Skeletal muscle tissue (tissue), 3 donors: ENCODE measurements at regions not wholly inside any gene's neighbourhood (a gene's known extent, or its start where the extent isn't known, plus 50 kb on each side); places are given as distances from the start of the nearest gene placed in this dataset.
"Not testable (repeated sequence)": the region's sequence is repeated elsewhere in the genome, so short reads cannot be mapped to it uniquely, and the experiment has no call there.

ENCODE experiments used
- H3K27ac ChIP-seq: one replicate; pipeline ENCODE4 v1.7.0; 2013; ENCODE audit warnings: mild to moderate bottlenecking, low read depth, low read length, inconsistent platforms
- H3K27me3 ChIP-seq, 3 donors: one replicate each; pipeline ENCODE4 v1.7.0; 2013; ENCODE audit warnings: low read length in 3 of 3; ENCODE audit not compliant: control insufficient read depth in 3 of 3, insufficient read depth in 3 of 3
- H3K36me3 ChIP-seq, 3 donors: one replicate each; pipeline ENCODE4 v1.7.0; 2013; ENCODE audit warnings: low read length in 3 of 3; ENCODE audit not compliant: control insufficient read depth in 3 of 3, insufficient read depth in 3 of 3
- H3K4me1 ChIP-seq, 3 donors: one replicate each; pipeline ENCODE4 v1.7.0; 2013; ENCODE audit warnings: low read length in 3 of 3, mild to moderate bottlenecking in 3 of 3; ENCODE audit not compliant: control insufficient read depth in 3 of 3, insufficient read depth in 3 of 3
- H3K4me3 ChIP-seq, 3 donors: one replicate each; pipeline ENCODE4 v1.7.0; 2013; ENCODE audit warnings: low read length in 3 of 3
- H3K9ac ChIP-seq, 3 donors: one replicate each; pipeline ENCODE4 v1.7.0; 2013; ENCODE audit warnings: low read length in 3 of 3, mild to moderate bottlenecking in 3 of 3, moderate library complexity in 2 of 3, low read depth in 1 of 3
- H3K9me3 ChIP-seq, 3 donors: one replicate each; pipeline ENCODE4 v1.7.0; 2013; ENCODE audit warnings: low read length in 3 of 3; ENCODE audit not compliant: control insufficient read depth in 3 of 3
- donor health status: Osteomylitis.

DNA sequence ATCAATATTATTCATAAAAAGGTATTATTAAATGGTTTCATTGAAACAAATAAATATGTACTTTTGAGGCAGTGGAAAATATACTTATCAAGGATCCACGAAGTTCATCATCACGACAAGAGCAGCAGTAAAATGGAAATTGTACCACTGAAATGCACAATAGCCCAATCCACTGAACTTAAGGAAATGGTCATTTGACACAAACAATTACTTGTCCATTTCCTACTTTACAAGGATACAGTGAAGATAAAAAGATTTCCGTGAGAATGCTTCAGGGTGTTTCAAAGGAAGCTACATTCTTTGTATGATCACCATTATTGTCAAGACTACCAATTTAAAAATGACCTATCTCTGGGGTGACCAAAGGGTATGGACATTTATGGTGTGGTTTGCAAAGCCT is 210.3 kb downstream of the SYK start:
- H3K9ac ChIP-seq = no peak overlapping the region
- H3K4me1 ChIP-seq = no peaks in the 10 kb centered on the region
- H3K9me3 ChIP-seq = peaks cover 0 to 4% (median 0%) of the 10 kb centered on the region in 3 donors
- H3K27me3 ChIP-seq = no peaks in the 10 kb centered on the region
- H3K4me3 ChIP-seq = no peak overlapping the region
- H3K36me3 ChIP-seq = no peaks in the 10 kb centered on the region
- H3K27ac ChIP-seq = no peak overlapping the region

DNA sequence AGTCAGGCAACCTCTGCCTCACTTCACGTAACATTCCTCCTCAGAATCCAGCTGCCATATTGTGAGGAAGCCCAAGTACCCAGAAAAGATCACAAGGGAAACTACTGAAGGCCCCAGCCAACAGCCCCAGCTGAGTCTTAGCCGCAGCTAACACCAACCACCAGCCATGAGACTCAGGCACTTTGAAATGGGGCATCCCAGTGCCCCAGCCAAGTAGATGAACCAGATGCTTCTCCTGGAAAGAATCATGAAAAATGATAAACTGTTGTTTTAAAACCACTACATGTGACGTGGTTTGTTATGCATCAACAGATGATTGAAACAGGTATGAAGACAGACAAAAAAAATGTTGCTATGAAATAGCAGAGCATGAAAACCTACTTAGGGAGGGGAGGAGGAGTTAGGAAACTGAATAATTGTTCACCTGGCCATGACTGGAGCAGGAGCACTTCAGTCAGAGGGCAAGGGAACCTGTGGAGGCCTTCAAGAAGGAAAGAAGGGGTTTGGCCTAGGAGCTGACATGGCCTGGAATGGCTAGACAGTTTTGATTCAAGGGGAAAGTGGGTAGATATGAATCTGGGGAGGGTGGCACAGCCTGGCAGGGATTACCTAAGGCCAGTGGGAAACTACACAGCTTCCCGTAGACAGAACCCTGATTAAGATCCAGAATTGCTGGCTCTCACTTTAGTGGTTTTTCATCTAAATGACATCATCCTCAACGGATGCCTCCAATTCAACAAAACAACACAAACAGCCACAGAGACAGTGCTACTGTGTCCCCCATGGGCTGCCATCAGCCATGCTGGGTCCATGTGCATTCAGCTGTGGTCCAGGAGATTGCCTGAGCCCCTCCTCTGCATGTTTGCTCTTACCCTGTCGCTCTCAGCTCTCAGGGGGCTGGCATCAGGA is 211.6 kb downstream of the SYK start:
- no peak overlapping the region for H3K27ac ChIP-seq
- H3K9ac ChIP-seq = no peak overlapping the region
- H3K4me3 ChIP-seq = no peak overlapping the region
- peaks cover 0 to 4% (median 2%) of the 10 kb centered on the region in 3 donors for H3K9me3 ChIP-seq
- no peaks in the 10 kb centered on the region for H3K4me1 ChIP-seq
- H3K27me3 ChIP-seq = no peaks in the 10 kb centered on the region
- no peaks in the 10 kb centered on the region for H3K36me3 ChIP-seq

DNA sequence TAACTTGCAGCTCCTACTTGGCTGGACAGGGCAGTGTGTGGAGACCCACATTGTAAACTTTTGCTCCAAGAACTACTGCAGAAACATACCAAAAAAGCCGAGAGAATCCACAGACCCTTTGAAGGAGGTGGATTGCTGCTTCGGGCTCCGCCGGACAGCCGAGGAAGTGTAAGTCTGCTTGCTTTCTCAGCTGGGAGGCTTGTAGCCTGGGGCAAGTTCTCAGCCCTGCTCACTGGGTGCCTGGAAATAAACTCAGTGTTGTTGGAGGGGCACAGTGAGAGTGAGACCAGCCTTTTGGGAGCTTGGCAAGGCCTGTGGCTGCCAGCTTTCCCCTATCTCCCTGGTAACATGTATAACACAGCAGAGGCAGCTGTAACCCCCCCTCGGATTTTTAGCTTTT is 215.6 kb downstream of the SYK start:
- H3K27me3 ChIP-seq = no peaks in the 10 kb centered on the region
- no peaks in the 10 kb centered on the region for H3K36me3 ChIP-seq
- H3K4me3 ChIP-seq = no peak overlapping the region
- H3K9me3 ChIP-seq = peaks cover 0 to 4% (median 2%) of the 10 kb centered on the region in 3 donors
- no peak overlapping the region for H3K9ac ChIP-seq
- H3K27ac ChIP-seq = no peak overlapping the region
- H3K4me1 ChIP-seq = no peaks in the 10 kb centered on the region

DNA sequence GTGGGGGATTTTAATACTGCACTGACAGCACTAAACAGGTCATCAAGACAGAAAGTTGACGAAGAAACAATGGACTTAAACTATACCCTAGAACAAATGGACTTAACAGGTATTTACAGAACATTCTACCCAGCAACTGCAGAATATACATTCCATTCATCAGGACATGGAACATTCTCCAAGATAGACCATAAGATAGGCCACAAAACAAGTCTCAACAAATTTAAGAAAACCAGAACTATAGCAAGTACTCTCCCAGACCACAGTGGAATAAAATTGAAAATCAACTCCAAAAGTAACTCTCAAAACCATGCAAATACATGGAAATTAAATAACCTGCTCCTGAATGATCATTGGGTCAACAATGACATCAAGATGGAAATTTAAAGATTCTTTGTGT is 218.3 kb downstream of the SYK start:
- not testable (repeated sequence) for H3K9ac ChIP-seq, H3K4me1 ChIP-seq, H3K9me3 ChIP-seq, H3K27me3 ChIP-seq, H3K36me3 ChIP-seq, H3K4me3 ChIP-seq, H3K27ac ChIP-seq

DNA sequence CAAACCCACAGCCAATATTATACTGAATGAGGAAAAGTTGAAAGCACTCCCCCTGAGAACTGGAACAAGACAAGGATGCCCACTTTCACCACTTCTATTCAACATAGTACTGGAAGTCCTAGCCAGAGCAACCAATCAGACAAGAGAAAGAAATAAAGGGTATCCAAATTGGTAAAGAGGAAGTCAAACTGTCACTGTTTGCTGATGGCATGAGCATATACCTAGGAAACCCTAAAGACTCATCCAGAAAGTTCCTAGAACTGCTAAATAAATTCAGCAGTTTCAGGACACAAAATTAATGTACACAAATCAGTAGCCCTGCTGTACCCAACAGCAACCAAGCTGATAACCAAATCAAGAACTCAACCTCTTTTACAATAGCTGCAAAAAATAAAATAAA is 220.0 kb downstream of the SYK start:
- not testable (repeated sequence) for H3K36me3 ChIP-seq, H3K9ac ChIP-seq, H3K4me1 ChIP-seq, H3K9me3 ChIP-seq, H3K27ac ChIP-seq, H3K4me3 ChIP-seq, H3K27me3 ChIP-seq

DNA sequence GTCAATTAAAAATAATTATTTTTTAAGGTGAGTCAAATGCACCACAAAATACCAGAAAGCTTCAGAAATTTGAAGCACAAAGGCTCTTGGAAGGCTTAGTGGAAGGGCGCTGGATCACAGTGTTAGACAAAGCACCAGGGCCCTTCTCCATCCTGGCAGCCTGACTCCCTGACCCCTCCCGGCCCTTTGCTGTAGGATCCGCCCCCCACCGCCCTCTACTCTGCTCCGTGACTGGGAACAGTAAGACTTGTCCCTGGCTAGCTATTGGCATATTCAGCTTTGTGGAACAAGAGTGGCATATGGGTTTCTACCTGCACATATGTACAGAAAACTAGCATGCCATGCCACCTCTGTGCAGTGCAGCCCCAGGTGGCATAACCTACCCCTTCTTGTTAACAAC is 222.1 kb downstream of the SYK start:
- H3K36me3 ChIP-seq = no peaks in the 10 kb centered on the region
- H3K9ac ChIP-seq = no peak overlapping the region
- no peaks in the 10 kb centered on the region for H3K9me3 ChIP-seq
- no peaks in the 10 kb centered on the region for H3K27me3 ChIP-seq
- no peak overlapping the region for H3K27ac ChIP-seq
- H3K4me1 ChIP-seq = no peaks in the 10 kb centered on the region
- H3K4me3 ChIP-seq = no peak overlapping the region

DNA sequence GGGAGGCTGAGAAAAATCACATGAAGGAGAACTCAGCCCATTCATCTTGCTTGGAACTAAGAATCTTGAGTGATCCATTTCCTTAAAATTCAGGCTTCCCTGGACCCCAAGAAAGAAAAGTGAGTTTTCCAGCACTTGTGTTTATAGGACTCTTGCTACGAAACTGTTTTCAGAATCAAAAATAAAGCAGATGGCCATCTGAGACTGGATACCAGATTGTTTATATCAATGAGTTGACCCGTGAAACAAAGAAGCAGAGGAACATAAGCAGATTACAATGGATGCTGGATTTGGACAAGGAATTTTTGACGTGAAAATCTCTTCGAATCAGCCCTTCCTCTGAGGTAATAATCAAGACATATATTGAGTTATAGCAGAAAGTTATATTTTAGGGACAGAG is 223.2 kb downstream of the SYK start:
- Histone ChIP-seq H3K9ac (no peak overlapping the region), H3K36me3 (no peaks in the 10 kb centered on the region), H3K4me1 (no peaks in the 10 kb centered on the region), H3K9me3 (no peaks in the 10 kb centered on the region), H3K27me3 (no peaks in the 10 kb centered on the region), H3K27ac (no peak overlapping the region), H3K4me3 (no peak overlapping the region)

DNA sequence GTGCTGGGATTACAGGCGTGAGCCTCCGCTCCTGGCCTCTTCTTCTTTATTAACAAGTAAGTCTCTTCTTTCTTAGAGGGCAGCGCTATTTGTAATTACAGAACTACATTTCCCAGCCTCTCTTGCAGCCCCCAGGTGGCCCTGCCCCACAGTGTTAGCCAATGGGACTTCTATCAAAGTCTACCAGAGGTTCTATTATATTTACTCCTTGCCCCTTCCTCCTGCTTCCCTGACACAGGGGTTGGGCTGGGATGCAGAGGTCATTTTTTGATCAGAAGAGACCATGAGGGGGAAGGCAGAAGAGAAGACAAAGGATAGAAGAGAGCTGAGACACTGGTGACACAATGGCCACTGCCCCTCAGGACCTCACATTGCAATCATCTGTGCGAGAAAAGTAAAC is 224.2 kb downstream of the SYK start:
- Histone ChIP-seq H3K27ac (no peak overlapping the region), H3K36me3 (no peaks in the 10 kb centered on the region), H3K4me1 (no peaks in the 10 kb centered on the region), H3K9me3 (no peaks in the 10 kb centered on the region), H3K9ac (no peak overlapping the region), H3K4me3 (no peak overlapping the region), H3K27me3 (no peaks in the 10 kb centered on the region)

DNA sequence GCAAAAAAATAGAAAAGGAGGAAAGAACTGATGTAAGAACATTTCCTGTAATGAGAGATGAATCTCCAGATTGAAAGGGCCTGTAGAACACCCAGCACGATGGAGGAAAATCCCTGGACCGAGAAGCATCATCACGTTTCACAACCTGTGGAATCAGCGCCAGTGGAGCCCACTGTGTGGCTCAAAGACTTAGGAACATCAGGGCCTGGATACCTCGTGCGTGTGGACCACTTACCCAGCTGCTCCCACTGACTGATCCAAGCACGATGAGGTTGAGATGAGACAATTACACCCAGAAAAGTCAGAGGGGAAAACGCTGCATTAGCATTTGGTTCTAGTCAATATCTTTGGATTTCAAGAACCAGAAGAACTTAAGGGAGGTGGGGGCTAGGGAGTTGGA is 224.6 kb downstream of the SYK start:
- Histone ChIP-seq H3K36me3 (no peaks in the 10 kb centered on the region), H3K9ac (no peak overlapping the region), H3K4me1 (no peaks in the 10 kb centered on the region), H3K4me3 (no peak overlapping the region), H3K27ac (no peak overlapping the region), H3K9me3 (no peaks in the 10 kb centered on the region), H3K27me3 (no peaks in the 10 kb centered on the region)

DNA sequence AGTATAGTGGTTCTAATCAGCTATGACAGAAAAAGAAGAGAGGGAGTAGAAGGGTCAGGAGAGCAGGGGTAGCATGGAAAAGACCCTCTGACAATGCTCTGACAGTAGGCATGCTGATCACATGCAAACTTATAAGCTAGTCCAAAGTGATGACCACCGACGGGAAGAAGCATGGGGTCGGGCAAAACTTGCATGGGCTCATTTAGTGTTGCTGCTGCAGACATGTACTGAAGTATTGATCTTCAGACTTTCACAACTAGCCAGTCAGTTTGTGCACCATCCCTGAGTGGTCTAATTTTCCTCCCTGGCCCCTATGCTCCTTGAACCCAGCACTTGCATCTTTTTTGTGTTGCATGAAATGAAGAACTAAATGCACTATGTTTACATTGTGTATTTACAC is 225.4 kb downstream of the SYK start:
- H3K4me1 ChIP-seq = no peaks in the 10 kb centered on the region
- no peaks in the 10 kb centered on the region for H3K36me3 ChIP-seq
- no peaks in the 10 kb centered on the region for H3K9me3 ChIP-seq
- H3K4me3 ChIP-seq = no peak overlapping the region
- H3K27me3 ChIP-seq = no peaks in the 10 kb centered on the region
- H3K9ac ChIP-seq = no peak overlapping the region
- no peak overlapping the region for H3K27ac ChIP-seq
